Astrocyte (in vitro differentiated cells and primary cell): ENCODE measurements at regions not wholly inside any gene's neighbourhood (a gene's known extent, or its start where the extent isn't known, plus 50 kb on each side); places are given as distances from the start of the nearest gene placed in this dataset.

Experiments
- EZH2 ChIP-seq: IDR thresholded peaks from 2 replicates; pipeline ENCODE4 v1.6.1; 2012; ENCODE audit warnings: mild to moderate bottlenecking, low read length, inconsistent platforms; ENCODE audit not compliant: insufficient read depth
- TF ChIP-seq, protein P1 (sequence below): IDR thresholded peaks from 2 replicates; pipeline ENCODE4 v1.5.1; 2011; ENCODE audit warnings: low read depth, mild to moderate bottlenecking, inconsistent platforms, low read length, moderate library complexity; ENCODE audit not compliant: insufficient read depth

- TF ChIP-seq EZH2, result no peak
- TF ChIP-seq, protein P1, sequence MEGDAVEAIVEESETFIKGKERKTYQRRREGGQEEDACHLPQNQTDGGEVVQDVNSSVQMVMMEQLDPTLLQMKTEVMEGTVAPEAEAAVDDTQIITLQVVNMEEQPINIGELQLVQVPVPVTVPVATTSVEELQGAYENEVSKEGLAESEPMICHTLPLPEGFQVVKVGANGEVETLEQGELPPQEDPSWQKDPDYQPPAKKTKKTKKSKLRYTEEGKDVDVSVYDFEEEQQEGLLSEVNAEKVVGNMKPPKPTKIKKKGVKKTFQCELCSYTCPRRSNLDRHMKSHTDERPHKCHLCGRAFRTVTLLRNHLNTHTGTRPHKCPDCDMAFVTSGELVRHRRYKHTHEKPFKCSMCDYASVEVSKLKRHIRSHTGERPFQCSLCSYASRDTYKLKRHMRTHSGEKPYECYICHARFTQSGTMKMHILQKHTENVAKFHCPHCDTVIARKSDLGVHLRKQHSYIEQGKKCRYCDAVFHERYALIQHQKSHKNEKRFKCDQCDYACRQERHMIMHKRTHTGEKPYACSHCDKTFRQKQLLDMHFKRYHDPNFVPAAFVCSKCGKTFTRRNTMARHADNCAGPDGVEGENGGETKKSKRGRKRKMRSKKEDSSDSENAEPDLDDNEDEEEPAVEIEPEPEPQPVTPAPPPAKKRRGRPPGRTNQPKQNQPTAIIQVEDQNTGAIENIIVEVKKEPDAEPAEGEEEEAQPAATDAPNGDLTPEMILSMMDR, result no peak
Observed at GRCh38 chr9:38299856-38300255, 92.6 kb upstream of the ALDH1B1 start.
